ENCODE measurements at regions not wholly inside any gene's neighbourhood (a gene's known extent, or its start where the extent isn't known, plus 50 kb on each side); places are given as distances from the start of the nearest gene placed in this dataset.

GRCh38 chr10:113491967-113492565 lies 60.8 kb upstream of the HABP2 start:
- CTCF ChIA-PET, result no interaction called here
- Histone ChIP-seq H3K27ac (ENCODE audit: low read length) (no peak overlapping the region), H3K36me3 (ENCODE audit: control insufficient read depth, insufficient read depth, low read length) (no peaks in the 10 kb centered on the region), H3K4me3 (ENCODE audit: low read depth in 2 of 2, low read length in 2 of 2) (no peak overlapping the region), H3K9me3 (ENCODE audit: control insufficient read depth, insufficient read depth, low read depth, low read length) (no peaks in the 10 kb centered on the region), H3K27me3 (ENCODE audit: control insufficient read depth, insufficient read depth, low read length) (peaks cover 53% of the 10 kb centered on the region), H3K4me1 (ENCODE audit: control insufficient read depth, insufficient read depth, low read length) (no peaks in the 10 kb centered on the region)
- DNase-seq (ENCODE audit: low read depth, low spot score) (no peak), ATAC-seq (no peak)
- in situ Hi-C loops (cut with HindIII; ENCODE audit: low pct_unique_long_range_greater_than_20kb, low sequenced_read_pairs) (no loop called here), intact Hi-C loops (cut with micrococcal nuclease; ENCODE audit: unreplicated experiment) (no loop called here)
- TF ChIP-seq, protein P1, sequence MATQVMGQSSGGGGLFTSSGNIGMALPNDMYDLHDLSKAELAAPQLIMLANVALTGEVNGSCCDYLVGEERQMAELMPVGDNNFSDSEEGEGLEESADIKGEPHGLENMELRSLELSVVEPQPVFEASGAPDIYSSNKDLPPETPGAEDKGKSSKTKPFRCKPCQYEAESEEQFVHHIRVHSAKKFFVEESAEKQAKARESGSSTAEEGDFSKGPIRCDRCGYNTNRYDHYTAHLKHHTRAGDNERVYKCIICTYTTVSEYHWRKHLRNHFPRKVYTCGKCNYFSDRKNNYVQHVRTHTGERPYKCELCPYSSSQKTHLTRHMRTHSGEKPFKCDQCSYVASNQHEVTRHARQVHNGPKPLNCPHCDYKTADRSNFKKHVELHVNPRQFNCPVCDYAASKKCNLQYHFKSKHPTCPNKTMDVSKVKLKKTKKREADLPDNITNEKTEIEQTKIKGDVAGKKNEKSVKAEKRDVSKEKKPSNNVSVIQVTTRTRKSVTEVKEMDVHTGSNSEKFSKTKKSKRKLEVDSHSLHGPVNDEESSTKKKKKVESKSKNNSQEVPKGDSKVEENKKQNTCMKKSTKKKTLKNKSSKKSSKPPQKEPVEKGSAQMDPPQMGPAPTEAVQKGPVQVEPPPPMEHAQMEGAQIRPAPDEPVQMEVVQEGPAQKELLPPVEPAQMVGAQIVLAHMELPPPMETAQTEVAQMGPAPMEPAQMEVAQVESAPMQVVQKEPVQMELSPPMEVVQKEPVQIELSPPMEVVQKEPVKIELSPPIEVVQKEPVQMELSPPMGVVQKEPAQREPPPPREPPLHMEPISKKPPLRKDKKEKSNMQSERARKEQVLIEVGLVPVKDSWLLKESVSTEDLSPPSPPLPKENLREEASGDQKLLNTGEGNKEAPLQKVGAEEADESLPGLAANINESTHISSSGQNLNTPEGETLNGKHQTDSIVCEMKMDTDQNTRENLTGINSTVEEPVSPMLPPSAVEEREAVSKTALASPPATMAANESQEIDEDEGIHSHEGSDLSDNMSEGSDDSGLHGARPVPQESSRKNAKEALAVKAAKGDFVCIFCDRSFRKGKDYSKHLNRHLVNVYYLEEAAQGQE (IDR thresholded peaks at IDR 0.05; ENCODE audit: insufficient read depth in 1 of 2, low read depth in 2 of 2, low read length in 1 of 2), result no peak
- TF ChIP-seq SIN3A (IDR thresholded peaks at IDR 0.05; ENCODE audit: borderline replicate concordance, insufficient read depth, low read depth, low read length) (no peak), POLR2AphosphoS5 (IDR thresholded peaks at IDR 0.05; ENCODE audit: low read depth, low read length) (no peak), CTCF (IDR thresholded peaks at IDR 0.05) (no peak), TCF7L2 (IDR thresholded peaks at IDR 0.05; ENCODE audit: low read depth, low read length) (no peak)
- no TSS peak for BruUV-seq (replicated peaks)
- POLR2A ChIA-PET, result no interaction called here

GRCh38 chr10:113493195-113493594 lies 59.7 kb upstream of the HABP2 start:
- no peaks in the 10 kb centered on the region for H3K4me1 ChIP-seq (ENCODE audit: control insufficient read depth, insufficient read depth, low read length)
- CTCF ChIA-PET, result no interaction called here
- intact Hi-C loops (cut with micrococcal nuclease; ENCODE audit: unreplicated experiment), result no loop called here
- peaks cover 53% of the 10 kb centered on the region for H3K27me3 ChIP-seq (ENCODE audit: control insufficient read depth, insufficient read depth, low read length)
- POLR2A ChIA-PET, result no interaction called here
- no peaks in the 10 kb centered on the region for H3K9me3 ChIP-seq (ENCODE audit: control insufficient read depth, insufficient read depth, low read depth, low read length)
- no peaks in the 10 kb centered on the region for H3K36me3 ChIP-seq (ENCODE audit: control insufficient read depth, insufficient read depth, low read length)
- no peak overlapping the region for H3K4me3 ChIP-seq (ENCODE audit: low read depth in 2 of 2, low read length in 2 of 2)
- TF ChIP-seq, protein P1 (IDR thresholded peaks at IDR 0.05; ENCODE audit: insufficient read depth in 1 of 2, low read depth in 2 of 2, low read length in 1 of 2), result no peak
- TF ChIP-seq SIN3A (IDR thresholded peaks at IDR 0.05; ENCODE audit: borderline replicate concordance, insufficient read depth, low read depth, low read length) (no peak), CTCF (IDR thresholded peaks at IDR 0.05) (no peak), POLR2AphosphoS5 (IDR thresholded peaks at IDR 0.05; ENCODE audit: low read depth, low read length) (no peak), TCF7L2 (IDR thresholded peaks at IDR 0.05; ENCODE audit: low read depth, low read length) (no peak)
- in situ Hi-C loops (cut with HindIII; ENCODE audit: low pct_unique_long_range_greater_than_20kb, low sequenced_read_pairs), result no loop called here
- no peak for ATAC-seq
- no TSS peak for BruUV-seq (replicated peaks)
- no peak overlapping the region for H3K27ac ChIP-seq (ENCODE audit: low read length)
- no peak for DNase-seq (ENCODE audit: low read depth, low spot score)
